ENCODE measurements at regions not wholly inside any gene's neighbourhood (a gene's known extent, or its start where the extent isn't known, plus 50 kb on each side); places are given as distances from the start of the nearest gene placed in this dataset.
"Not testable (repeated sequence)": the region's sequence is repeated elsewhere in the genome, so short reads cannot be mapped to it uniquely, and the experiment has no call there.

DNA sequence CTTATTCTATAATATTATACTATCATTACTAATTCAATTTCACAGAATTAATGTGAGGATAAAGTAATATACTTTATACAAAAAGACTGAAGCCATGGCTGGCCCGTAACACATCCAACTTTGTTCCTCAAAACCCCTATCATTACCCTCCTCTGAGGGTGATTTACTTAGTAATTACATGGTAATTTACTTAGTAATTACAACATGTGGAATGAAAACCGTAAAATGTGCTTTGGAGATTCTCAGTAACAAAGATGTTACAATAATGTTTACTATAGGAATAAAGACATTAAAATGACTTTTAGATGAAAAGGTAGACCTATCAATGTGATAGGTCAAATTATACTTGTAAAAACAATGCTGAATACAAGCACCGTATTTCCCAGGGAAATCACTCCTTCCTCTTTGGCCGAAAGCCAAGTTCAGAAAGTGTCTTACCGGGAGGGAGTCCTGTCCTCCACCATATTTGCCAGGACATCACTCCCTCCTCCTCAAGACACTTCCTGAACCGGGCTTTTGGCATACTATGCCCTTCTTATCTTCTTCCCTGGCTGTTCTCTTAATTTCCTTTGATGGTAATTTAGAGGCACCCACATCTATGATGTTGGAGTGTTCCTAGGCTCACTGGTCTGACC is 1047.8 kb downstream of the SOCS6 start:
- DNase-seq, result no peak

DNA sequence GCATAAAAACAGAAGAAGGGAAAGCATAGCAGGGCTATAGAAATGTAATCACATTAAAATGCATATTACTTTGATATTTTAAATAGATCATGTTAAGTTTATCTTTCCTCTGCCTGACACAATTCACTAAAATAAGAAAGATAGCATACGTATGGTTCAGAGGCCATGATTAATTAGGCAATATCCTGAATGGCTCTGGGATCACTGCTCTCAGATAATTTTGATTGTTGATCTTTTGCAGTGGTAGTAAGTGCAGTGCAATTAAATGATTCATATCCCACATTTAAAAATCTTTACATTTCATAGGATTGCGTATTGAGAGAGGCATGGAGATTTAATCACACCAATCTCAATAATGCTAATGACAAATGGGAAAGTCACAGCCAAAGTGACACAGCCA is 1040.7 kb downstream of the SOCS6 start:
- DNase-seq, result no peak

DNA sequence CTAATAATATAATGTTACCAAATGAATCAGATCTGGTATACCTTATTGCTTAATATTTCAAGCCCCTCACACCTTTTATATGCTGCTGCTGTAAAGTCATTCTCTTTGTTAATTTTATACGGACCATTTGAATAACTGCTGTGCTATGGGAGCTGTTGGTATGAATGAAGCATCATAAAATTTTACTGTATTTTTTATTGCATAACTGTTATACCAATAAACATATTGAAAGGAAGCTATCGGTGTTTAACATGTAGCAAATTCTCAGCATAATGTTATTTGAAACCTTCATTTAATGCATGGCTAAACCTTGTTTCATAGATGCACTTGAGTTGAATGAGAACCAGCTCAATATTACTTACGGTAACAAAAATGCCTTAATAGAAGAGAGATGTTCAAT is 1040.3 kb downstream of the SOCS6 start:
- DNase-seq, result no peak

DNA sequence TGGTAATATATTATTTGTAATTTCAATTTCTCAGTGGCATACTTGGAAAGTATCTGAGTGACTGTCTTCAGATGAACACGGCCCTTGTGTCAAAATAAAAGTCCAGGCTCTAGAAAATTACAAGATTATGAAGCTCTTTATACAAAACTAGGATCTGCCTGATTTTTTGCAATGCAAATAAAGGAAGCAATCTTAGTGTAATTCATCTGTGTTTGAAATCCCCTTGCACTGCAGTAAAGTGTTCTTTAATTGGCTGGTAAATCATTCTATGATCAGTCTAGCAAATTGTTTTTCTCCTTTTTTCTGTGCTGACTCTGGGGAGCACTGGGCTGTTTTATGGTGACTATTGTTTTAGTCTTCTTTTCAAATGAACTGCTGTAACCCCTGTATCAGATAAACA is 1039.0 kb downstream of the SOCS6 start:
- no peak for DNase-seq

GRCh38 chr18:71327441-71327840 is 1038.6 kb downstream of the SOCS6 start:
- DNase-seq, result no peak

DNA sequence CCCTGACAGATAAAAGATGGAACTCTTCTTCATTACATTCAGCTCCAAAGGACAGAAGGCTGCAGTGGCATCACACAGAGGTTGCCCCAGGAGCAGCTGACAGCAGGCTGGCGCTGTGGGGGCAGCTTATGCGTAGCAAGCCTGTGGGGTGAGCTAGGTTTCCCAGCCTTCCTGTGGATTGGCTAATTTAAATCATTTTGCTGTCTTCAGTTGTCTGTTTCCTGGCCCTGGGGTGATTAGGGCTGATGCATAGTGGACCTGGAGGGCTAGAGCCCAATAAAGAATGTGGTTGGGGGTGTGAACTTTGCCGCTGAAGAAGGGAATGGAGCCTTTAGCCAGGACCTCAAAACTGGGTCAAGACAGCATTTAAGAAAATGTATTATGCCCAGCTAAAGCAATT is 1038.0 kb downstream of the SOCS6 start:
- no peak for DNase-seq

GRCh38 chr18:71324356-71324755 is 1035.5 kb downstream of the SOCS6 start:
- DNase-seq, result no peak

DNA sequence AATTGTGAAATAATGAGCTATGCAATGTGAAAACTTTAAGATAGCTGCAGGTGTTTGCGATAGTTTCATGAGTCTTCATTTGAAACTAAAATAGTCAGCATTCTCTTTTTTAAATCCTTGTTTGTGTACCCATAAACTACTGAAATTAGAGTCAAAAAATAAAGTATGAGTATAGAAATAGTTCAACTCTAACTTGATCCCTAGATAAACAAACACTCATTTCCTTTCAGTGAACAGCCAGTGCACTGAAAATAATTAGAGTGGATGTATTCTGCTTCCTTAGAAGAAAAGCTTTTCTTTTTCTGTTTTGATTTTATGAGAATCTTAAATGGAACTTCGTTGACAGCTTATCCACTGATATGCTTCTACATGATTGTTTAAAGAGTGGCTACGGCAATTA is 1033.4 kb downstream of the SOCS6 start:
- no peak for DNase-seq

DNA sequence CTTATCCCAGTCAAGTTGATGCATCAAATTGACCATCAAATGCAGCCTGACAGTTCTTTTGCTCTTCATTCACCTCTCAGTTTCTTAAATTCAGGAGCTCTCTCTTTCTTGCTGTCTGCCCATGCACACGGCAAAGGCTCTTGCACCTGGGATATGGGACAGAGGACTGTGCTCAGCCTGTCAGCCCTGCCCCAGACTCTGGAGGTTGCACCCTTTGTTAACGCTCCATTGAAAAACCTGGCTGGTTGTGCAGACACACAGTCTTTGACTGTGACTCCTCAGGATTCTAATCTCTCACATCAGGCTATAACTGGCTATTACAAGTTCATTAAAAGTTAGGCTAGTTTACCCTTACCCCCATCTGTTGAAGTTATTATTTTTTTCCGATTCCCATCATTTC is 1032.5 kb downstream of the SOCS6 start:
- DNase-seq, result no peak

DNA sequence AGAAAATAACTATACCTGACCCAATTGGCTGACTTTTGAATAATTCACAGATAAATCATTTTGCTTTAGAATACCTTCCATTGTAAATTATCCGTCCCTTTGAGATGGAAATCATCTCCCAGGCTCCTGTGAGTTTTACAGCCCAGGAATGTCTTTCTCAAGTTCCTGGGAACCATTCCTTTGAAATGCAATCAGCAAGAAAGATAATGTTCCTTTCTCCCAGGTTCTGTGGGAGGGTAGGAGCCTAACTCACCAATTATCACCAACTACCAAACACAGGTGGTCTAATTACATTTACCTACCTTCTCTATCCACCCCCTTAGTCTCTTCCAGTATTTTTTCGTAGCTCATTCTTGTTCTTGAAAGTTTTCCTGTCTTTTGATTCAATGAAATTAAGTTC is 1016.0 kb downstream of the SOCS6 start:
- DNase-seq, result no peak

- not testable (repeated sequence) for DNase-seq
Observed at GRCh38 chr18:71303743-71304142, 1014.9 kb downstream of the SOCS6 start.

DNA sequence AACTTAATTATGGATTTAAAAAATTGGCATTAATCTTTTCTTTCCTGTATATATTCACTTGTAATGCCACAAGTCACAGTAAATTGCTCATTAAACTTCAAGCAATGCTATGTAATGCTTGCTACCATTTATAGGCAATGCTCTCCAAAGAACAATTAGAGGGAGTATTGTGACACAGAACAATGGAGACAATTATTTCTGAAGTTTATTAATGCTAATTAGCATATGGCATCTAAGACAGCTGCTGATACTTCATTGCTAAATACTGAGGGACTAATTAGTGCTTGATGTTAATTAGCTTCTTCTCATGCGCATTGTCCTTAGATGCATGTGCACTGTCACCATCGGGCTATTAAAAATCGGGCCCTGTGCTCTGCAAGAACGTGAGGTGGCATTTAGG is 1012.8 kb downstream of the SOCS6 start:
- DNase-seq, result no peak

DNA sequence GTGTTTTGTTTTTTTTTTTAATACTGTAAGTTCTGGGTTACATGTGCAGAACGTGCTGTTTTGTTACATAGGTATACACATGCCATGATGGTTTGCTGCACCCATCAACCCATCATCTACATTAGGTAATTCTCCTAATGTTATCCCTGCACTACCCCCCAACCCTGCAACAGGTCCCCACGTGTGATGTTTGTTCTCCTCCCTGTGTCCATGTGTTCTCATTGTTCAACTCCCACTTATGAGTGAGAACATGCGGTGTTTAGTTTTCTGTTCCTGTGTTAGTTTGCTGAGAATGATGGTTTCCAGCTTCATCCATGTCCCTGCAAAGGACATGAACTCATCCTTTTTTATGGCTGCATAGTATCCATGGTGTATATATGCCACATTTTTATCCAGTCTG is 1005.4 kb downstream of the SOCS6 start:
- DNase-seq, result not testable (repeated sequence)

- no peak for DNase-seq
Observed at GRCh38 chr18:71293322-71293721, 1004.5 kb downstream of the SOCS6 start.

DNA sequence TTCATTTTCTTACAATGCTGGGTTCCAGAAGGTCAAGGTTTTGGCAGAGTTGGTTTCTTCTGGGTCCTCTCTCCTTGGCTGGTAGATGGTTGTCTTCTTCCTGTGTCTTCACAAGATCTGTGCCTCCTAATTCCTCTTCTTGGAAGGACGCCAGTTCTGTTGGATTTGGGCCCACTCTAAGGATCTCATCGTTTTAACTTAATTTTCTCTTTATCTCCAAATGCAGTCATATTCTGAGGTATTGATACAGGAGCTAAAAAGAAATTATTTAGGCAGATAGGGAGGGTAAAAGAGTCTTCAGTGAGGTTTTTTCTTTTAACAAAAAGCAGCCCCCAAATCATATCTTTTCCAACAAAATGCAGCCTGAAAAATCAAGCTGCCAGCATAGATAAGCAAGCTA is 998.4 kb downstream of the SOCS6 start:
- no peak for DNase-seq

- DNase-seq, result no peak
Observed at GRCh38 chr18:71252351-71252865, 963.6 kb downstream of the SOCS6 start.

GRCh38 chr18:71250191-71250590 is 961.3 kb downstream of the SOCS6 start:
- no peak for DNase-seq

DNA sequence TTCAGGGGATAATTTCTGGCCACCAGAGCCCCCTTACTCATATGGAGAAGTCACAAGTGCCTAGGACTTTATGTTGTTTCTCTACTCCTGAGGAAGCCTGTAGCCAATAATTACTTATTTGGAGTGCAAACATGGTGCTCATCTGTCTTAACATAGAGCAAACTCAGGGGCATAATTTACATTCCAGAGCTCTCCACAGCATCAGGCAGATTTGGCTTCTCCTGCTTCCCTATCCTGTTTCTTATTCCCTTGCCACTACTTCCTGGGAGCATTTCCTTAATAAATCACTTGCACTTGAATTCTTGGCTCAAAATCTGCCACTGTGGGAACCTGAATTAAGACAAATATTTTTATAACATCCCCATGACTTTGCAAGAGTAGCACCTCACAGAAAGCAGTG is 960.9 kb downstream of the SOCS6 start:
- no peak for DNase-seq

- DNase-seq, result no peak
Observed at GRCh38 chr18:71242981-71243380, 954.1 kb downstream of the SOCS6 start.

DNA sequence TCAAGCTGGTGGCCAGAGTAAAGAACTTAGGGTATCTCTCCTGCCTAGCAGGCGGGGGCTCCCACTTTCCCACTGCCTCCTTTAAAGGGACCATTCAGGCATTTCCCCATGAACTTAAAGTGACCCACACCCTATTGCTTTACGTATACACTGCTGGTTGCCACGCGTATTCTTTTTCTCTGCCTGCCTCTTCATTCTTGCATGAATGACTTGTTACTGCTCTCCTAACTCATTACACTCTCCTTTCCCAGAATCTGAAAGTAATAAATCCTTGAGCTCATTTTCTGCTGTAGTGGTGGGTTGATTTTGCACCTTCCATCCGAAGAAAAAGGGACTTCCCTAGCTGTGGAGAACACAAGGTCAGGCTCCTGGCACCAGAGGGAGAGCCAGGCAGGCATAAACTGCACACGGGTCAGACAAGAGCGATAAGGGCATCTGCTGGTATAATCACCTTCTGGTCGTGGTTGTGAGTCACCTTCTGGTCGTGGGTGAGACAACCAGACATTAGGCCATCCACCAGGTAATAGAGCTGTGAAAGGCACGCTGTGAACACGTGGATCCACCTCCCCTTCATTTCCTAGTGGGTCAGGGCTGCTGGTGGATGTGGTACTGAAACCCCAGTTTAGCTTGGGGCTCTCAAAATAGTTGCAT is 950.3 kb downstream of the SOCS6 start:
- DNase-seq, result no peak

- no peak for DNase-seq
Observed at GRCh38 chr18:71237641-71238040, 948.8 kb downstream of the SOCS6 start.

GRCh38 chr18:71233177-71233576 is 944.3 kb downstream of the SOCS6 start:
- DNase-seq, result no peak

DNA sequence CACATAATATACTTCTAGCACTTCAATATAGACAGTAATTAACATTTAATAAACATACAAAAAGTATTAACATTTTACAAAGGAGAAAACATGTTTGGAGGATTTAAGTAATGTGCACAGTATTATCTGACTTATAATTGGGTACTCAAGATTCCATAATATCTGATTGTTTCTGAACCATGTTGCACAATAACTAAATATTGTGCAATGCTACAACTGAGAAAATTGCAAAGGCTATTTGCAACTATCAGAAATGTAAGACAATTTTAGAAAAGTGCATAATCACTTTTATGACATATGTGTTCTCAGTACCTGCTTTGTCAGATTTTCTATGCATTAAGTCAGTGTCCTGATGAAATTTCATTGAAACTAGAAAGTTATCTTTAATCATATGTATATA is 934.6 kb downstream of the SOCS6 start:
- DNase-seq, result no peak

DNA sequence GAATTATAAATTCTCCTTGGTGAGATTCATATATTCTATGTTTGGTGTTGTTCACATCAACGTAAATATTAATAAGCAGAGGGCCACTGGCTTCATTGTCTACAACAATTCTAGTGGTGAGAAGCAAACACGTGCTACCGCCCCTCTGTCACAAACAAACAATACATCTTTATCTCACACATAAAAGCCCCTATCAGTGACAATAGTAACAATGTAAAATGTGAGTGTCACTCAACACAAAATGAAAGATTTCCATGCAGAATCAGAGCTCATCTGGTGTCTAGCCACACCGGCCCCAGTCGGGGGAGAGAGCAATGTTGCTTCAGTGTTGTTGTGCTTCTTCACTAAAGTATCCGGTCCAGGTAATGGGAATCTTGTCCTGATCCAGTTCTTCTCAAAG is 932.6 kb downstream of the SOCS6 start:
- DNase-seq, result no peak

- not testable (repeated sequence) for DNase-seq
Observed at GRCh38 chr18:71212739-71213138, 923.9 kb downstream of the SOCS6 start.
